GM03348 (cell line): ENCODE measurements at regions not wholly inside any gene's neighbourhood (a gene's known extent, or its start where the extent isn't known, plus 50 kb on each side); places are given as distances from the start of the nearest gene placed in this dataset.

Experiments
- DNase-seq: peaks from one replicate; pipeline ENCODE4 v3.0.0; 2012; ENCODE audit warnings: low spot score

GRCh38 chr7:19062216-19062615 lies 55.2 kb downstream of the TWIST1 start:
- no peak for DNase-seq

GRCh38 chr7:19061331-19061730 lies 56.1 kb downstream of the TWIST1 start:
- peak; percentile 31 for DNase-seq

- peak; percentile 45 for DNase-seq
Measured at GRCh38 chr7:19060761-19061259, 56.6 kb downstream of the TWIST1 start.

GRCh38 chr7:19056305-19056704 lies 61.1 kb downstream of the TWIST1 start:
- DNase-seq: no peak
